GM20000 (cell line): ENCODE measurements at regions not wholly inside any gene's neighbourhood (a gene's known extent, or its start where the extent isn't known, plus 50 kb on each side); places are given as distances from the start of the nearest gene placed in this dataset.

Experiments used
- DNase-seq: peaks from one replicate; pipeline ENCODE4 v3.0.0; 2012; ENCODE audit warnings: low spot score
- TF ChIP-seq, protein P1 (sequence below): IDR thresholded peaks from 2 replicates; pipeline ENCODE4 v1.5.1; 2012; ENCODE audit warnings: mild to moderate bottlenecking, control low read depth; ENCODE audit errors: extremely low read depth, missing control alignments

DNA sequence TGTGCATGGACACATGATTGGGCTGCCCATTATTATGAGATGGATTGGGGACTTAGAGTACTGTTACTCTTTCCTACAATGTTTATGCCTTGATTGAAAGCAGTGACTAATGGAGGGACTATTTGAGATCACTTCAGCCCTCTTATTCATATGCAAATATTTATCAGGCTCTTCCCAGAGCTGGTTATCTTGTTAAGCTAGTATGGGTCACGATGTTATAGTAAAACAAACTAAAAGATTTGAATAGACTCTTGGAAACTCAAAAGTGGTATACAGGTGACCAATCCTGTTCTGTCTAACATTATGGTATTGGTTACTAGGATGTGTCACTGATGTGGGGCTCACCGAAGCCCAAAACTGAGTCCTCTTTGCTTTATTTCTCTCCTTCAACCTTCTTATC lies 306.2 kb upstream of the CASK start:
- no peak for DNase-seq

DNA sequence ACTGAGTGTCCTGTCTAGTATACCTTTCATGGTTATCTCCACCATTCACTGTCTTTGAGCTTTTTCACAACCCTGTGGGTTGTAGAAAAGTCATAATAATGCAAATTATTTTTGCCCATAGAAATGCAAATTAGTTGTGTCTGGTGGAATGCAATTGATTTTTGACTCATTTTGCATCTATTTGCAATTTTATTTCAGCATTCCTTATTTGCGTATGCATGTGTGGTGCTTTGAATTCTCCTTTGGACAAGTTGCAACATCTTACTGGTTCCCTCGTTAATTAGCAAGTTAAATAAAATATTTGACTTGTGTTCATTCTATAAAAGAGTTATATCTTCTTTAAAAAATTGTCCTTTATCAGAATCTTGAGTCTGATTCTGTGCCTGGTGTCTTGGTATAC lies 297.3 kb upstream of the CASK start:
- TF ChIP-seq, protein P1, sequence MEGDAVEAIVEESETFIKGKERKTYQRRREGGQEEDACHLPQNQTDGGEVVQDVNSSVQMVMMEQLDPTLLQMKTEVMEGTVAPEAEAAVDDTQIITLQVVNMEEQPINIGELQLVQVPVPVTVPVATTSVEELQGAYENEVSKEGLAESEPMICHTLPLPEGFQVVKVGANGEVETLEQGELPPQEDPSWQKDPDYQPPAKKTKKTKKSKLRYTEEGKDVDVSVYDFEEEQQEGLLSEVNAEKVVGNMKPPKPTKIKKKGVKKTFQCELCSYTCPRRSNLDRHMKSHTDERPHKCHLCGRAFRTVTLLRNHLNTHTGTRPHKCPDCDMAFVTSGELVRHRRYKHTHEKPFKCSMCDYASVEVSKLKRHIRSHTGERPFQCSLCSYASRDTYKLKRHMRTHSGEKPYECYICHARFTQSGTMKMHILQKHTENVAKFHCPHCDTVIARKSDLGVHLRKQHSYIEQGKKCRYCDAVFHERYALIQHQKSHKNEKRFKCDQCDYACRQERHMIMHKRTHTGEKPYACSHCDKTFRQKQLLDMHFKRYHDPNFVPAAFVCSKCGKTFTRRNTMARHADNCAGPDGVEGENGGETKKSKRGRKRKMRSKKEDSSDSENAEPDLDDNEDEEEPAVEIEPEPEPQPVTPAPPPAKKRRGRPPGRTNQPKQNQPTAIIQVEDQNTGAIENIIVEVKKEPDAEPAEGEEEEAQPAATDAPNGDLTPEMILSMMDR = no peak

More for the DNA sequence above, 306.2 kb upstream of the CASK start:
- TF ChIP-seq, protein P1 = no peak

DNA sequence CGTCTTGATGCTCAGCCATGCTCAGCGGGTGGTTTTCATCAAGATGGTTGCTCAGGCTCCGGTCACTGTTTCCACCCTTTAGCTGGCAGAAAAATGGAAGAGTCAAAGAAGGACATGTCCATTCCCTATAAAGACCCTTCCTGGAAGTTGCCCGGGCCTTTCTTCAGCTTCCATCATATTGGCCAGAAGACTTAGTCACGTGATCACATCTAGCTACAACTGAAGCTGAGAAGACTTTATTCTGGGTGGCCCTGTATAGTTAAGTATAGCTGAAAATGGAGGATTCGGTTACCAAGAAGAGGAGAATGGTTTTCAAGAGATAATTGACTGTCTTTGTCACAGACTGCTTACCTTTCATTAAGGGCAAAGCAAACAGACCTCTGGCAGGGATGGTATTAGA lies 296.7 kb upstream of the CASK start:
- TF ChIP-seq, protein P1 = no peak
- no peak for DNase-seq

More for the DNA sequence above, 297.3 kb upstream of the CASK start:
- no peak for DNase-seq

DNA sequence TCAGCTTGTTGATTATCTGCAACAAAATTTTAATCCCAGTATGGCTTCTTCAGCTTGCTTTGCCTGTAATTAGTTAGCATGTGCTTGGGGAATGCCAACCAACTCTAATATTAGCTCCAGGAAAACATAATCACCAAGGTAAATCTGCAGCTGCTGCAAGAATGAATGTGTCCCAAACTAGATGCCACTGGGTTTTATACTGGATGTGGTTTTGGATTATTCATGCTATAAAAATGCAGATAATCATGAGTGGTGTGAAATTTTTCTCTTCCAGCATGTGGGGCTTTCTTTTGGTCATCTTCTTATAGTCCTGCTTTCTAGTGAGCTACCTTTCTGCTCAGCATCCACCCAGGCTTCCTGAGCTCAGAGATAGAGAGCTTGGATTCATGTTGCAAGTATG lies 295.9 kb upstream of the CASK start:
- TF ChIP-seq, protein P1 = no peak
- DNase-seq = no peak

DNA sequence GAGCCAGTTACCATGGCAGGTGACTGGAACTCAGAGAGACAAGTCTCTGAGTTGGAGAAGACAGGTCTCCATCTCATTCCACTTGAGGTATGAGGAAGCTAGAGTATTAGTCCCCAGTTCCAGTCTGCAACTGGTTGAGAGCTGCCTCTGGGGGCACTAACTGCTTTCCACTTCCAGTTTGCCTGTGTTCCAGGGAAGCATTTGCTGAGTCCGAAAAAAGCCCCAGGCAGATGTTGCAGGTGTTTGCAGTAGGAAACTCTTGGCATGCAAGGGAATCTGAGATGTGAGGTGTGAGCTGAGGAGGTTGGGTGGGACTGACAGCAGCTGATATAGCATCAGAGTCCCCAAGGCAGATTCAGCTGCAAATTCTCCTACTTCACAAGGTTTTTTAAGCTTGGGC lies 272.2 kb upstream of the CASK start:
- no peak for DNase-seq
- TF ChIP-seq, protein P1 = no peak

DNA sequence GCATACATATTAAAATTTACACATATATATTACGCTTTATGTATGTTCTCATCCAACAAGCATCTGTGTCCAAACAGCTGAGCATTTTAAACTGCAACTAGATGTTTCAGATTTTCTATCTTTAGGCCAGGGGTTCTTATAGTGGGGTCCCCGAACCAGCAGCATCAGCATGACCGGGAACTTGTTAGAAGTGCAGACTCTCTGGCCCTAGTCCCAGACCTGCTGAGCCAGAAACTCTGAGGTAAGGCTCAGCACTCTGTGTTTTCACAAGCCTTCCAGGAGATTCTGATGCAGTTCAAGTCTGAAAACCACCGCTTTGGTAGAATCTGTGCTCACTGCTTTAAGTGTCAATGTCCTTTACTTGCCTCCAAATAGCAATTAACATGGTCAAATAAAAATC lies 266.2 kb upstream of the CASK start:
- TF ChIP-seq, protein P1 = no peak
- no peak for DNase-seq

DNA sequence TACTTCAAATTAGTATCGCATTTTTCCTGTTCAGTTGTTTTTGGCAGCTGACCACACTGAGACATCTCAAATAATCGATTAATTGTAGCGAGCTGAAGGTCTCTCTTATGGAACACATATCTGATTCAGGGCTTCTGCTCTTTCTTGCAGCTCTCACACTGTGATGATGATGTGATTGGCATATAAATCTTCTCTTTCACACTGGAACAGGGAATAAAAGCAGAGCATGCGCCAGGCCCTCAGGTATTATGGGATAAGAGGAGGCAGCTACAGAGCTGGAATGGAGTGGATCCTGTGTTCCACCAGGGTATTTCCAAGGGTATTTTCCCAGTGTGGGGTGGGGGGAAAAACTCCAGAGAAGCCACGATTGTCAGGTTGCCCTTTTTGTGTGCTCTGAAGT lies 265.4 kb upstream of the CASK start:
- TF ChIP-seq, protein P1 = no peak
- no peak for DNase-seq

DNA sequence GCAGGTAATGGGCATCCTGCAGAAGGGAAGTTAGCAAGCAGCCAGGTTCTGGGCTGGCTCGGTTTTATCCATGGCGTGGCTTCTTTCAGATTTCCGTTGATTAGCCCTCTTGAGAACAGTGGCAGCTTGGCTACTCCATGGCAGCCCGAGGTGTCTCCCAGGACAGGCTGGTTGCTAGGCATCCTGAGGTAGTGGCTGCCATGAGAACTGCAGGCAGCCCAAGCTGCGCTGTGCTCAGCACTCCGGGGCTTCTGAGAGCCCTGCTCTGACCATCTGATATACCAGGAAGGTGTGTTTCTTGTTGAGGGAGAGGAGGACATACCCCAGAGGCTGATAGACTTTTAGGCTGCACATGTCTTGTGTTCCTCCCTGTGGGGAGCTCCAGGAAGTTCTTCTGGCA lies 253.4 kb upstream of the CASK start:
- TF ChIP-seq, protein P1 = no peak
- DNase-seq = no peak
